ENCODE measurements at regions not wholly inside any gene's neighbourhood (a gene's known extent, or its start where the extent isn't known, plus 50 kb on each side); places are given as distances from the start of the nearest gene placed in this dataset.

DNA sequence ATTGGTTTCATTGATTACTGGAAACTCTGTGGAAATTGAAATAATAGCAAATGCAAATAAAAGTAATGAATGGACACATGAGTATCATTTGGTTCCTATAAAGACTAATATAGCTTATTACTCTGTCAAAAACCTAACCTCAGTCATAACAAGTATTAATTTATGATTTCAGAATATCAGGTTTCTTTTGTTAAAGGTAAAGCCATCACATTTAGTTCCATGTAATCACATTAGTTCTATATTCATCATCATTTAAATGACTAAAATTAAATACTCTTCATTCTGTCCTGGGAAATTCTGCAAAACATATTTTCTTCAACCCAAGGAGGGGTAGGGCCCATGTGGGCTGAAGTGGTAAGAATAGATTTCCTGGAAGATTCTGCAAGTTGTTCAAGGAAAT lies 68.2 kb upstream of the ANO3 start:
- Histone ChIP-seq H3K27ac (ENCODE audit: low read length) (no peak overlapping the region), H3K4me3 (ENCODE audit: low read length) (no peak overlapping the region), H3K36me3 (ENCODE audit: control insufficient read depth, insufficient read depth, low read length) (no peaks in the 10 kb centered on the region), H3K4me1 (ENCODE audit: control insufficient read depth, insufficient read depth, low read length) (no peaks in the 10 kb centered on the region), H3K27me3 (ENCODE audit: control insufficient read depth, insufficient read depth, low read length) (no peaks in the 10 kb centered on the region), H3K9me3 (ENCODE audit: control insufficient read depth, insufficient read depth, low read length) (no peaks in the 10 kb centered on the region)
- intact Hi-C loops (cut with micrococcal nuclease) = no loop called here
- H3K36me3 Mint-ChIP-seq = no peaks in the 10 kb centered on the region
- H3K4me3 Mint-ChIP-seq = no peak overlapping the region
- H3K9me3 Mint-ChIP-seq = no peaks in the 10 kb centered on the region
- TF ChIP-seq, protein P1, sequence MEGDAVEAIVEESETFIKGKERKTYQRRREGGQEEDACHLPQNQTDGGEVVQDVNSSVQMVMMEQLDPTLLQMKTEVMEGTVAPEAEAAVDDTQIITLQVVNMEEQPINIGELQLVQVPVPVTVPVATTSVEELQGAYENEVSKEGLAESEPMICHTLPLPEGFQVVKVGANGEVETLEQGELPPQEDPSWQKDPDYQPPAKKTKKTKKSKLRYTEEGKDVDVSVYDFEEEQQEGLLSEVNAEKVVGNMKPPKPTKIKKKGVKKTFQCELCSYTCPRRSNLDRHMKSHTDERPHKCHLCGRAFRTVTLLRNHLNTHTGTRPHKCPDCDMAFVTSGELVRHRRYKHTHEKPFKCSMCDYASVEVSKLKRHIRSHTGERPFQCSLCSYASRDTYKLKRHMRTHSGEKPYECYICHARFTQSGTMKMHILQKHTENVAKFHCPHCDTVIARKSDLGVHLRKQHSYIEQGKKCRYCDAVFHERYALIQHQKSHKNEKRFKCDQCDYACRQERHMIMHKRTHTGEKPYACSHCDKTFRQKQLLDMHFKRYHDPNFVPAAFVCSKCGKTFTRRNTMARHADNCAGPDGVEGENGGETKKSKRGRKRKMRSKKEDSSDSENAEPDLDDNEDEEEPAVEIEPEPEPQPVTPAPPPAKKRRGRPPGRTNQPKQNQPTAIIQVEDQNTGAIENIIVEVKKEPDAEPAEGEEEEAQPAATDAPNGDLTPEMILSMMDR (IDR thresholded peaks at IDR 0.05) = no peak
- H3K4me1 Mint-ChIP-seq = no peaks in the 10 kb centered on the region
- ATAC-seq = no peak
- H3K27ac Mint-ChIP-seq = no peak overlapping the region
- H3K27me3 Mint-ChIP-seq (ENCODE audit: low read depth in 2 of 2) = no peaks in the 10 kb centered on the region
- DNase-seq = no peak

DNA sequence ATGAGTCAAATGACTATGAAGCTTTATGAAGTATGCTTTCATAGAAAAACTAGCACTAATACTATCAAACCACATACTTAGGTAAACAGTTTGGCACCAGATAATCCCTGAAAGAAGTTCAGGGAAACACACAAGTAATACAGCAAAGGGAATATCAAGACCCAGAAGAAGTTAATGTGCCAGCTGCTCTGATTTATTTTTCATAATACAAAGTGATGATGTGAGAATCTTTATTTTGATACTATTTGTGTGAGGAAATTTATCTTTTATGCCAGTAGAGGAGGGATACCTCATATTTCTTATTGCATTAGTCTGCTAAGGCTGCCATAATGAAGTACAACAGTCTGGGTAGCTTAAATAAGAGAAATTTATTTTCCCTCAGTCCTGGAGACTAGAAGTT lies 67.7 kb upstream of the ANO3 start:
- Histone ChIP-seq H3K9me3 (ENCODE audit: control insufficient read depth, insufficient read depth, low read length) (no peaks in the 10 kb centered on the region), H3K4me1 (ENCODE audit: control insufficient read depth, insufficient read depth, low read length) (no peaks in the 10 kb centered on the region), H3K27me3 (ENCODE audit: control insufficient read depth, insufficient read depth, low read length) (no peaks in the 10 kb centered on the region), H3K27ac (ENCODE audit: low read length) (no peak overlapping the region), H3K4me3 (ENCODE audit: low read length) (no peak overlapping the region), H3K36me3 (ENCODE audit: control insufficient read depth, insufficient read depth, low read length) (no peaks in the 10 kb centered on the region)
- DNase-seq (no peak), ATAC-seq (no peak)
- no peaks in the 10 kb centered on the region for H3K4me1 Mint-ChIP-seq
- H3K4me3 Mint-ChIP-seq = no peak overlapping the region
- H3K9me3 Mint-ChIP-seq = no peaks in the 10 kb centered on the region
- intact Hi-C loops (cut with micrococcal nuclease) = no loop called here
- no peak overlapping the region for H3K27ac Mint-ChIP-seq
- TF ChIP-seq, protein P1 (IDR thresholded peaks at IDR 0.05) = no peak
- H3K27me3 Mint-ChIP-seq (ENCODE audit: low read depth in 2 of 2) = no peaks in the 10 kb centered on the region
- no peaks in the 10 kb centered on the region for H3K36me3 Mint-ChIP-seq

DNA sequence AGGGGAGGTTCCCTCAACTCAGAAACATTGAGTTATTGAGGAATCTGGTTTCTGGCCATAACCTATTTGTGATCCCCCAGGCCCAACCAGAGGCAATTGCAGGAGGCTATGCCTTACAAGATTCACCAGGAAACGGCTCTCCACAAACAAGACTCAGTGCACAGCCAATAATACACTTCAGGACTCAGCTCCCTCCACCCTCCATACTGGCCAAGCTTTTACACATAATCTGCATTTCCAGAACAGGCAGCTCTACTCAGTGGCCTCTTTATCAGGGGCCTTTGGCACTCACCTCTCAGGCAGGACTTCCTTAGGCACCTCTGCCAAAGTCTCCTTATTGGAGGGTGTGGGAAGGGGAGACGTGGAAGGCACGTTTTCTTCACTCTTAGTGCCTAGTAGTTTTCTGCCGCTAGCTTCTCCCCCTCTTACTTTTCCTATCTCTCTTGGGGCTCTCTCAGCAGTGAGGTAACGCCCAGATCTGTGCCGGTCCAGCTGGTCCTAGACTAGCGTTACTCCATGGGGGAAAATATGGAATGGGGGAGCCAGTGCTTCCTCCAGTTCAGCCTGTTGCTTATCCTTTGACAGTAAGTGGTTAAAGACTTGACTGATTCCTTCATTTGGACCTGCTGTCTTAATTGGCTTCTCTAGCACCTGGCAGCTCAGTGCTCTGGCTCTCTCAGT lies 62.8 kb upstream of the ANO3 start:
- Histone ChIP-seq H3K9me3 (ENCODE audit: control insufficient read depth, insufficient read depth, low read length) (no peaks in the 10 kb centered on the region), H3K4me3 (ENCODE audit: low read length) (no peak overlapping the region), H3K27me3 (ENCODE audit: control insufficient read depth, insufficient read depth, low read length) (no peaks in the 10 kb centered on the region), H3K4me1 (ENCODE audit: control insufficient read depth, insufficient read depth, low read length) (no peaks in the 10 kb centered on the region), H3K27ac (ENCODE audit: low read length) (no peak overlapping the region), H3K36me3 (ENCODE audit: control insufficient read depth, insufficient read depth, low read length) (no peaks in the 10 kb centered on the region)
- Mint-ChIP-seq H3K4me3 (no peak overlapping the region), H3K27ac (no peak overlapping the region), H3K4me1 (no peaks in the 10 kb centered on the region), H3K9me3 (no peaks in the 10 kb centered on the region), H3K36me3 (no peaks in the 10 kb centered on the region), H3K27me3 (ENCODE audit: low read depth in 2 of 2) (peaks cover 0 to 3% of the 10 kb centered on the region in 2 donors)
- no peak for DNase-seq
- TF ChIP-seq, protein P1 (IDR thresholded peaks at IDR 0.05) = no peak
- WGBS (ENCODE audit: insufficient coverage) = 86% methylated on average over 4 of the region's 7 CpGs
- ATAC-seq = no peak
- intact Hi-C loops (cut with micrococcal nuclease) = no loop called here

DNA sequence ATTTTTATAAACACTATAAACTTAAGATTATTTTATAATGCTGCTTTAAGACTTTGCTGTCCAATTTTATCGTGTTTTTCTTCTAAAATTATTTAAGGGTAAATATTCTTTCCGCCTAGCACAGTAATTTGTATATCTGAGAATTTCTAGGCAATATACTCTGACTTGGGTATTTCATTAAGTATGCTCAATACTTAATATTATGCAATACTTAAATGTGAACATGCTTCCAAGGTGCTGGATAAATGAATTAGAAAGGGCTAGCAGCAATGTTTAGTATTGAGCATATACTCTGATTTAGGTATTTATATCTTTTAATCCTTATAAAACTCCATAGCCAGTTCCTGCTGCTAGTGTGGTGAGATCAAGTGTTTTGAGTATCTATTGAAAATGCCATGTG lies 60.3 kb upstream of the ANO3 start:
- intact Hi-C loops (cut with micrococcal nuclease) = no loop called here
- no peaks in the 10 kb centered on the region for H3K9me3 Mint-ChIP-seq
- H3K9me3 ChIP-seq (ENCODE audit: control insufficient read depth, insufficient read depth, low read length) = no peaks in the 10 kb centered on the region
- TF ChIP-seq, protein P1 (IDR thresholded peaks at IDR 0.05) = no peak
- H3K27ac ChIP-seq (ENCODE audit: low read length) = no peak overlapping the region
- DNase-seq = no peak
- peaks cover 0 to 3% of the 10 kb centered on the region in 2 donors for H3K27me3 Mint-ChIP-seq (ENCODE audit: low read depth in 2 of 2)
- no peak overlapping the region for H3K4me3 ChIP-seq (ENCODE audit: low read length)
- no peaks in the 10 kb centered on the region for H3K4me1 ChIP-seq (ENCODE audit: control insufficient read depth, insufficient read depth, low read length)
- no peaks in the 10 kb centered on the region for H3K4me1 Mint-ChIP-seq
- no CpG with 5 or more reads among the region's 2 CpGs for WGBS (ENCODE audit: insufficient coverage)
- H3K36me3 Mint-ChIP-seq = no peaks in the 10 kb centered on the region
- H3K4me3 Mint-ChIP-seq = no peak overlapping the region
- no peak for ATAC-seq
- H3K27me3 ChIP-seq (ENCODE audit: control insufficient read depth, insufficient read depth, low read length) = no peaks in the 10 kb centered on the region
- H3K27ac Mint-ChIP-seq = no peak overlapping the region
- no peaks in the 10 kb centered on the region for H3K36me3 ChIP-seq (ENCODE audit: control insufficient read depth, insufficient read depth, low read length)

All from natural killer cell (primary cell).